Tibial nerve (tissue), 3 donors: ENCODE measurements at regions not wholly inside any gene's neighbourhood (a gene's known extent, or its start where the extent isn't known, plus 50 kb on each side); places are given as distances from the start of the nearest gene placed in this dataset.

ENCODE experiments used
- CTCF ChIP-seq, 5 experiments: fragments of 200-600 bp in 3 of 5; fragments of 450-650 bp in 2 of 5; sonication (generic) in 3 of 5; IDR thresholded peaks; one replicate each; pipeline ENCODE4 v1.5.1; 2016 to 2019; ENCODE audit warnings: antibody characterized with exemption in 5 of 5, mild to moderate bottlenecking in 3 of 5, moderate library complexity in 2 of 5
- POLR2A ChIP-seq, 2 donors: fragments of 450-650 bp; IDR thresholded peaks; one replicate each; pipeline ENCODE4 v1.6.1; 2017; ENCODE audit warnings: antibody characterized with exemption in 2 of 2, mild to moderate bottlenecking in 2 of 2, moderate library complexity in 2 of 2

DNA sequence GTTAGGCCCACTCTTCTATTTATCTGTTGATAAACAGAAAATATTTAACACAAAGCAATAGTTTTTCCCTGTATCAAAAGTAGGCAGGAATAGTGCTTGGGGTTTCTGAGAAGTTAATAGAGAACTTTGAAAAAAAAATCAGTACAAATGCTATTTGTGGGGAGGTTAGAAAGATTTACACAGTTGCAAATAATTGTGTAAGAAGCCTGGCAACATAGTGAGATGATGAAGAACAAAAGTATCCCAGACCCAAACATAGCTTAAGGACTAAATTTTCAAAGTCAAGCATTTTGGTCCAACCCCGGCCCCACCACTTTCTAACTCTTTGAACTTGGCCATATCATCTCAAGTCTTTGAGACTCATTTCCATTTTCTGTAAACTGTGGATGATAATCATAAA, 687.5 kb upstream of the TMEM132C start:
- TF ChIP-seq CTCF (IDR thresholded peaks at IDR 0.05) (no peak), POLR2A (IDR thresholded peaks at IDR 0.05) (no peak)
